WTC11 (cell line): ENCODE measurements at regions not wholly inside any gene's neighbourhood (a gene's known extent, or its start where the extent isn't known, plus 50 kb on each side); places are given as distances from the start of the nearest gene placed in this dataset.

Source experiments
- ATF2 ChIP-seq: sonication (generic); formaldehyde crosslinking; IDR thresholded peaks from 2 replicates; pipeline ENCODE4 v1.8.1; 2022; ENCODE audit warnings: low read depth, missing genetic modification reagents, borderline replicate concordance
- CTCF ChIP-seq: fragments of 200-600 bp; IDR thresholded peaks from 2 replicates; pipeline ENCODE4 v1.8.0; 2022; ENCODE audit warnings: antibody characterized with exemption
- E2F1 ChIP-seq: sonication (generic); formaldehyde crosslinking; IDR thresholded peaks from 2 replicates; pipeline ENCODE4 v1.8.0; 2022; ENCODE audit warnings: mild to moderate bottlenecking, missing genetic modification reagents
- ETV6 ChIP-seq: sonication (generic); formaldehyde crosslinking; IDR thresholded peaks from 2 replicates; pipeline ENCODE4 v1.8.1; 2022; ENCODE audit warnings: mild to moderate bottlenecking, missing genetic modification reagents
- HMGXB4 ChIP-seq: sonication (generic); formaldehyde crosslinking; IDR thresholded peaks from 2 replicates; pipeline ENCODE4 v1.8.1; 2023; ENCODE audit warnings: mild to moderate bottlenecking, moderate library complexity, missing genetic modification reagents
- MAX ChIP-seq: sonication (generic); formaldehyde crosslinking; IDR thresholded peaks from 2 replicates; pipeline ENCODE4 v1.8.0; 2022; ENCODE audit warnings: mild to moderate bottlenecking, missing genetic modification reagents
- MXD4 ChIP-seq: fragments of 250-450 bp; sonication (Bioruptor Pico); IDR thresholded peaks from 2 replicates; pipeline ENCODE4 v1.8.0; 2021; ENCODE audit warnings: mild to moderate bottlenecking, moderate library complexity, borderline replicate concordance
- PRDM15 ChIP-seq: sonication (generic); formaldehyde crosslinking; IDR thresholded peaks from 2 replicates; pipeline ENCODE4 v1.8.0; 2022; ENCODE audit warnings: missing genetic modification reagents
- PREB ChIP-seq: sonication (generic); formaldehyde crosslinking; IDR thresholded peaks from 2 replicates; pipeline ENCODE4 v1.8.1; 2022; ENCODE audit warnings: mild to moderate bottlenecking, missing genetic modification reagents, moderate library complexity, borderline replicate concordance
- RELA ChIP-seq: sonication (generic); formaldehyde crosslinking; IDR thresholded peaks from 2 replicates; pipeline ENCODE4 v1.8.1; 2022; ENCODE audit warnings: missing genetic modification reagents, mild to moderate bottlenecking, borderline replicate concordance
- USF1 ChIP-seq: sonication (generic); formaldehyde crosslinking; IDR thresholded peaks from 2 replicates; pipeline ENCODE4 v1.8.0; 2022; ENCODE audit warnings: mild to moderate bottlenecking, missing genetic modification reagents
- ZNF138 ChIP-seq: sonication (generic); formaldehyde crosslinking; conservative IDR thresholded peaks from 2 replicates; pipeline ENCODE4 v1.8.1; 2022; ENCODE audit warnings: mild to moderate bottlenecking, moderate library complexity, missing genetic modification reagents
- ZNF317 ChIP-seq: sonication (generic); formaldehyde crosslinking; IDR thresholded peaks from 2 replicates; pipeline ENCODE4 v1.8.1; 2023; ENCODE audit warnings: low read depth, mild to moderate bottlenecking, moderate library complexity, missing genetic modification reagents, borderline replicate concordance

GRCh38 chr17:52841971-52842370, 683.5 kb upstream of the CA10 start:
- no peak for TF ChIP-seq ETV6
- TF ChIP-seq CTCF, result no peak
- no peak for TF ChIP-seq ATF2 (CRISPR knock-in tag)
- TF ChIP-seq MAX (CRISPR knock-in tag), result no peak
- TF ChIP-seq HMGXB4 (CRISPR knock-in tag), result no peak
- TF ChIP-seq ZNF138 (CRISPR knock-in tag), result no peak
- TF ChIP-seq MXD4, result no peak
- no peak for TF ChIP-seq USF1 (CRISPR knock-in tag)
- no peak for TF ChIP-seq RELA
- no peak for TF ChIP-seq PREB (CRISPR knock-in tag)
- TF ChIP-seq PRDM15 (CRISPR knock-in tag), result no peak
- TF ChIP-seq ZNF317 (CRISPR knock-in tag), result no peak
- TF ChIP-seq E2F1 (CRISPR knock-in tag), result no peak
